Hepatocyte (in vitro differentiated cells): ENCODE measurements at regions not wholly inside any gene's neighbourhood (a gene's known extent, or its start where the extent isn't known, plus 50 kb on each side); places are given as distances from the start of the nearest gene placed in this dataset.
"Not testable (repeated sequence)": the region's sequence is repeated elsewhere in the genome, so short reads cannot be mapped to it uniquely, and the experiment has no call there.

Source experiments
- EZH2 ChIP-seq: fragments of 200-600 bp; sonication (generic); IDR thresholded peaks from 2 replicates; pipeline ENCODE4 v1.6.1; 2016; ENCODE audit warnings: antibody characterized with exemption, mild to moderate bottlenecking, borderline replicate concordance
- TF ChIP-seq, protein P1 (sequence below): fragments of 200-600 bp; sonication (generic); IDR thresholded peaks from 2 replicates; pipeline ENCODE4 v1.5.1; 2016; ENCODE audit warnings: antibody characterized with exemption, mild to moderate bottlenecking; ENCODE audit not compliant: poor library complexity

DNA sequence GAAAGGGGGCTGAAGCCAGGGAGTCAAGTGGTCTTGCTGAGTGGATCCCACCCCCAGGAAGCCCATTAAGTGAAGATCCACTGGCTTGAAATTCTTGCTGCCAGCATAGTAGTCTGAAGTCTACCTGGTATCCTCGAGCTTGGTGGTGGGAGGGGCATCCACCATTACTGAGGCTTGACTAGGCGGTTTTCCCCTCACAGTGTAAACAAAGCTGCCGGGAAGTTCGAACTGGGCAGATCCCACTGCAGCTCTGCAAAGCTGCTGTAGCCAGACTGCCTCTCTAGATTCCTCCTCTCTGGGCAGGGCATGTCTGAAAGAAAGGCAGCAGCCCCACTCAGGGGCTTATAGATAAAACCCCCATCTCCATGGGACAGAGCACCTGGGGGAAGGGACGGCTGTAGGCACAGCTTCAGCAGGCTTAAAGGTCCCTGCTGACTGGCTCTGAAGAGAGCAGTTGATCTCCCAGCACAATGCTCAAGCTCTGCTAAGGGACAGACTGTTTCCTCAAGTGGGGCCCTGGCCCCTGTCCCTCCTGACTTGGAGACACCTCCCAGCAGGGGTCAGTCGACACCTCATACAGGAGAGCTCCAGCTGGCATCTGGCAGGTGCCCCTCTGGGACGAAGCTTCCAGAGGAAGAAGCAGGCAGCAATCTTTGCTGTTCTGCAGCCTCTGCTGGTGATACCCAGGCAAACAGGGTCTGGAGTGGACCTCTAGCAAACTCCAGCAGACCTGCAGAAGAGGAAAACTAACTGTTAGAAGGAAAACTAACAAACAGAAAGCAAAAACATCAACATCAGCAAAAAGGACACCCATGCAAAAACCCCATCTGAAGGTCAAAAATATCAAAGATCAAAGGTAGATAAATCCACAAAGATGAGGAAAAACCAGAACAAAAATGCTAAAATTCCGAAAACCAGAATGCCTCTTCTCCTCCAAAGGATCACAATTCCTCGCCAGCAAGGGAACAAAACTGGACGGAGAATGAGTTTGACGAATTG is 140.6 kb downstream of the FAM170A start:
- TF ChIP-seq EZH2 = not testable (repeated sequence)
- TF ChIP-seq, protein P1, sequence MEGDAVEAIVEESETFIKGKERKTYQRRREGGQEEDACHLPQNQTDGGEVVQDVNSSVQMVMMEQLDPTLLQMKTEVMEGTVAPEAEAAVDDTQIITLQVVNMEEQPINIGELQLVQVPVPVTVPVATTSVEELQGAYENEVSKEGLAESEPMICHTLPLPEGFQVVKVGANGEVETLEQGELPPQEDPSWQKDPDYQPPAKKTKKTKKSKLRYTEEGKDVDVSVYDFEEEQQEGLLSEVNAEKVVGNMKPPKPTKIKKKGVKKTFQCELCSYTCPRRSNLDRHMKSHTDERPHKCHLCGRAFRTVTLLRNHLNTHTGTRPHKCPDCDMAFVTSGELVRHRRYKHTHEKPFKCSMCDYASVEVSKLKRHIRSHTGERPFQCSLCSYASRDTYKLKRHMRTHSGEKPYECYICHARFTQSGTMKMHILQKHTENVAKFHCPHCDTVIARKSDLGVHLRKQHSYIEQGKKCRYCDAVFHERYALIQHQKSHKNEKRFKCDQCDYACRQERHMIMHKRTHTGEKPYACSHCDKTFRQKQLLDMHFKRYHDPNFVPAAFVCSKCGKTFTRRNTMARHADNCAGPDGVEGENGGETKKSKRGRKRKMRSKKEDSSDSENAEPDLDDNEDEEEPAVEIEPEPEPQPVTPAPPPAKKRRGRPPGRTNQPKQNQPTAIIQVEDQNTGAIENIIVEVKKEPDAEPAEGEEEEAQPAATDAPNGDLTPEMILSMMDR = not testable (repeated sequence)
